Body of pancreas (tissue), 4 donors: ENCODE measurements at regions not wholly inside any gene's neighbourhood (a gene's known extent, or its start where the extent isn't known, plus 50 kb on each side); places are given as distances from the start of the nearest gene placed in this dataset.

Source experiments
- CTCF ChIP-seq, 7 experiments: fragments of 450-650 bp in 4 of 7; fragments of 200-600 bp in 3 of 7; sonication (generic) in 3 of 7; IDR thresholded peaks; one replicate each; pipeline ENCODE4 v1.5.1; 2016 to 2019; ENCODE audit warnings: antibody characterized with exemption in 7 of 7
- POLR2A ChIP-seq, 3 donors: fragments of 450-650 bp; IDR thresholded peaks; one replicate each; pipeline ENCODE4 v1.6.1; 2016; ENCODE audit warnings: antibody characterized with exemption in 3 of 3, mild to moderate bottlenecking in 2 of 3

- no peak for TF ChIP-seq POLR2A (IDR thresholded peaks at IDR 0.05)
- no peak for TF ChIP-seq CTCF (IDR thresholded peaks at IDR 0.05)
Measured at GRCh38 chr12:127175361-127175760, 1091.6 kb upstream of the TMEM132C start.
